HEK293 (cell line): ENCODE measurements at regions not wholly inside any gene's neighbourhood (a gene's known extent, or its start where the extent isn't known, plus 50 kb on each side); places are given as distances from the start of the nearest gene placed in this dataset.

ENCODE experiments used
- CTCF ChIA-PET: fragments of 350-600 bp; formaldehyde crosslinking; extraction: SDS; loops from one replicate; lab custom pipeline; 2021; ENCODE audit warnings: antibody characterized with exemption; lab: Yijun Ruan, JAX
- POLR2A ChIA-PET: fragments of 300-600 bp; formaldehyde crosslinking; extraction: SDS; loops from one replicate; lab custom pipeline; 2020; ENCODE audit warnings: antibody characterized with exemption, inconsistent platforms; lab: Yijun Ruan, JAX
- H3K27ac ChIP-seq: fragments of 200-500 bp; sonication (Bioruptor generic); 2 replicates; pipeline ENCODE4 v1.5.1; 2014; ENCODE audit warnings: low read depth, low read length, control low read depth, inconsistent platforms; ENCODE audit errors: extremely low read depth
- H3K36me3 ChIP-seq, 2 experiments: fragments of 200-500 bp in 1 of 2; sonication (Bioruptor generic) in 1 of 2; 1 replicate in 1 of 2; 2 replicates in 1 of 2; pipeline ENCODE4 v1.5.1; 2014 to 2017; ENCODE audit warnings: inconsistent platforms in 2 of 2, low read length in 2 of 2; ENCODE audit not compliant: control insufficient read depth in 2 of 2, insufficient read depth in 1 of 2
- H3K4me1 ChIP-seq: fragments of 200-500 bp; sonication (Bioruptor generic); 2 replicates; pipeline ENCODE4 v1.5.1; 2014; ENCODE audit warnings: mild to moderate bottlenecking, low read length, inconsistent platforms; ENCODE audit not compliant: control insufficient read depth, insufficient read depth
- H3K4me3 ChIP-seq: 2 replicates; pipeline ENCODE4 v1.5.1; 2011; ENCODE audit warnings: low read depth, mild to moderate bottlenecking, control low read depth, low read length, moderate library complexity
- H3K9me3 ChIP-seq: fragments of 200-500 bp; sonication (Bioruptor generic); 2 replicates; pipeline ENCODE4 v1.5.1; 2014; ENCODE audit warnings: low read depth, low read length, inconsistent platforms; ENCODE audit not compliant: control insufficient read depth, insufficient read depth
- KLF7 ChIP-seq: fragments of 450-650 bp; formaldehyde crosslinking; IDR thresholded peaks from 2 replicates; pipeline ENCODE4 v1.5.1; 2016; ENCODE audit warnings: missing biosample characterization, missing genetic modification characterization, borderline replicate concordance
- KLF8 ChIP-seq: fragments of 450-650 bp; formaldehyde crosslinking; IDR thresholded peaks from 2 replicates; pipeline ENCODE4 v1.5.1; 2016; ENCODE audit warnings: missing biosample characterization, missing genetic modification characterization
- OSR2 ChIP-seq: fragments of 450-650 bp; formaldehyde crosslinking; IDR thresholded peaks from 2 replicates; pipeline ENCODE4 v1.5.1; 2016; ENCODE audit warnings: missing biosample characterization, missing genetic modification characterization
- OVOL3 ChIP-seq: fragments of 450-650 bp; formaldehyde crosslinking; IDR thresholded peaks from 2 replicates; pipeline ENCODE4 v1.5.1; 2016; ENCODE audit warnings: missing biosample characterization, missing genetic modification characterization
- SP7 ChIP-seq: fragments of 450-650 bp; formaldehyde crosslinking; IDR thresholded peaks from 2 replicates; pipeline ENCODE4 v1.5.1; 2016; ENCODE audit warnings: missing biosample characterization, missing genetic modification characterization
- YY1 ChIP-seq: fragments of 450-650 bp; formaldehyde crosslinking; IDR thresholded peaks from 2 replicates; pipeline ENCODE4 v1.5.1; 2018; ENCODE audit warnings: missing biosample characterization, missing genetic modification characterization
- ZBTB8A ChIP-seq: fragments of 450-650 bp; formaldehyde crosslinking; IDR thresholded peaks from 2 replicates; pipeline ENCODE4 v1.5.1; 2016; ENCODE audit warnings: missing biosample characterization, missing genetic modification characterization
- ZNF274 ChIP-seq, 2 experiments: fragments of 200-500 bp in 1 of 2; fragments of 450-650 bp in 1 of 2; sonication (Bioruptor generic) in 1 of 2; formaldehyde crosslinking in 1 of 2; IDR thresholded peaks; 2 replicates each; pipeline versions ENCODE4 v1.5.1 to v1.6.1; 2014 to 2016; ENCODE audit warnings: borderline replicate concordance in 1 of 2, inconsistent platforms in 1 of 2, low read length in 1 of 2, missing biosample characterization in 1 of 2, missing genetic modification characterization in 1 of 2
- ZNF292 ChIP-seq: fragments of 450-650 bp; formaldehyde crosslinking; IDR thresholded peaks from 2 replicates; pipeline ENCODE4 v1.5.1; 2016; ENCODE audit warnings: low read depth, missing biosample characterization, missing genetic modification characterization, borderline replicate concordance
- ZNF366 ChIP-seq: fragments of 450-650 bp; formaldehyde crosslinking; conservative IDR thresholded peaks from 2 replicates; pipeline ENCODE4 v1.5.1; 2016; ENCODE audit warnings: missing biosample characterization, missing genetic modification characterization
- ZNF549 ChIP-seq: fragments of 450-650 bp; IDR thresholded peaks from 2 replicates; pipeline ENCODE4 v1.5.1; 2018; ENCODE audit warnings: missing biosample characterization, missing genetic modification characterization, mild to moderate bottlenecking, inconsistent platforms, moderate library complexity
- ZNF658 ChIP-seq: fragments of 450-650 bp; formaldehyde crosslinking; IDR thresholded peaks from 2 replicates; pipeline ENCODE4; 2016; ENCODE audit warnings: missing biosample characterization, missing genetic modification characterization
- ZNF677 ChIP-seq: fragments of 450-650 bp; IDR thresholded peaks from 2 replicates; pipeline ENCODE4 v1.5.0; 2018; ENCODE audit warnings: missing biosample characterization, mild to moderate bottlenecking, missing genetic modification characterization, moderate library complexity
- ZNF768 ChIP-seq: fragments of 450-650 bp; formaldehyde crosslinking; IDR thresholded peaks from 2 replicates; pipeline ENCODE4 v1.5.1; 2018; ENCODE audit warnings: missing biosample characterization, mild to moderate bottlenecking, missing genetic modification characterization
- ZNF785 ChIP-seq: fragments of 450-650 bp; formaldehyde crosslinking; IDR thresholded peaks from 2 replicates; pipeline ENCODE4 v1.5.1; 2016; ENCODE audit warnings: missing biosample characterization, missing genetic modification characterization
- ZNF837 ChIP-seq: fragments of 450-650 bp; formaldehyde crosslinking; IDR thresholded peaks from 2 replicates; pipeline ENCODE4 v1.5.1; 2016; ENCODE audit warnings: missing biosample characterization, missing genetic modification characterization
- TF ChIP-seq, protein P1 (sequence below): fragments of 450-650 bp; formaldehyde crosslinking; IDR thresholded peaks from 2 replicates; pipeline ENCODE4 v1.5.1; 2016; ENCODE audit warnings: missing biosample characterization, missing genetic modification characterization
- TF ChIP-seq, protein P2 (sequence below): fragments of 450-650 bp; formaldehyde crosslinking; IDR thresholded peaks from 2 replicates; pipeline ENCODE4 v1.5.1; 2016; ENCODE audit warnings: missing biosample characterization, missing genetic modification characterization
- TF ChIP-seq, protein P3 (sequence below): fragments of 450-650 bp; formaldehyde crosslinking; IDR thresholded peaks from 2 replicates; pipeline ENCODE4 v1.5.1; 2016; ENCODE audit warnings: missing biosample characterization, missing genetic modification characterization
- TF ChIP-seq, protein P4 (sequence below): fragments of 450-650 bp; formaldehyde crosslinking; IDR thresholded peaks from 2 replicates; pipeline ENCODE4 v1.5.1; 2016; ENCODE audit warnings: missing biosample characterization, missing genetic modification characterization
- TF ChIP-seq, protein P5 (sequence below): fragments of 450-650 bp; formaldehyde crosslinking; conservative IDR thresholded peaks from 2 replicates; pipeline ENCODE4 v1.5.1; 2016; ENCODE audit warnings: low read depth, missing biosample characterization, missing genetic modification characterization
- TF ChIP-seq, protein P6 (sequence below): fragments of 450-650 bp; formaldehyde crosslinking; IDR thresholded peaks from 2 replicates; pipeline ENCODE4 v1.5.1; 2016; ENCODE audit warnings: missing biosample characterization, missing genetic modification characterization

DNA sequence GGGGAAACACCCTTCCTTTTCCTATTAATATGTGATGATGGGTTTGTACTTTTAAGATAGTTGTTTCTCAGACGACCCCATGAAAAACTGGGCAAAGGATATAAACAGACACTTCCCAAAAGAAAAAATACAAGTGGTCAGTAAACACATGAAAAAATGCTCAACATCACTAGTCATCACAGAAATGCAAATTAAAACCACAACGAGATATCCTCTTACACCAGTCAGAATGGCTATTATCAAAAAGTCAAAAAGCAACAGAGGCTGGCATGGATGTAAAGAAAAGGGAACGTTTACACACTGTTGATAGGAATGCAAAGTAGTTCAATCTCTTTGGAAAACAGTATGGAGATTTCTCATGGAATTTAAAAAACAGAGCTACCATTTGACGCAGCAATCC lies 111.4 kb upstream of the ZEB1 start:
- Histone ChIP-seq H3K4me3 (no peak overlapping the region), H3K9me3 (no peaks in the 10 kb centered on the region), H3K36me3 (no peaks in the 10 kb centered on the region), H3K4me1 (no peaks in the 10 kb centered on the region), H3K27ac (no peak overlapping the region)
- TF ChIP-seq ZBTB8A (no peak), ZNF292 (tag by site-specific recombination) (no peak), ZNF549 (tag by site-specific recombination) (no peak), KLF8 (tag by site-specific recombination) (no peak), ZNF768 (tag by site-specific recombination) (no peak), ZNF677 (tag by site-specific recombination) (no peak), ZNF366 (tag by site-specific recombination) (no peak)
- TF ChIP-seq, protein P1, sequence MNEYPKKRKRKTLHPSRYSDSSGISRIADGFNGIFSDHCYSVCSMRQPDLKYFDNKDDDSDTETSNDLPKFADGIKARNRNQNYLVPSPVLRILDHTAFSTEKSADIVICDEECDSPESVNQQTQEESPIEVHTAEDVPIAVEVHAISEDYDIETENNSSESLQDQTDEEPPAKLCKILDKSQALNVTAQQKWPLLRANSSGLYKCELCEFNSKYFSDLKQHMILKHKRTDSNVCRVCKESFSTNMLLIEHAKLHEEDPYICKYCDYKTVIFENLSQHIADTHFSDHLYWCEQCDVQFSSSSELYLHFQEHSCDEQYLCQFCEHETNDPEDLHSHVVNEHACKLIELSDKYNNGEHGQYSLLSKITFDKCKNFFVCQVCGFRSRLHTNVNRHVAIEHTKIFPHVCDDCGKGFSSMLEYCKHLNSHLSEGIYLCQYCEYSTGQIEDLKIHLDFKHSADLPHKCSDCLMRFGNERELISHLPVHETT (tag by site-specific recombination): no peak
- ChIA-PET CTCF (no interaction called here), POLR2A (no interaction called here)

DNA sequence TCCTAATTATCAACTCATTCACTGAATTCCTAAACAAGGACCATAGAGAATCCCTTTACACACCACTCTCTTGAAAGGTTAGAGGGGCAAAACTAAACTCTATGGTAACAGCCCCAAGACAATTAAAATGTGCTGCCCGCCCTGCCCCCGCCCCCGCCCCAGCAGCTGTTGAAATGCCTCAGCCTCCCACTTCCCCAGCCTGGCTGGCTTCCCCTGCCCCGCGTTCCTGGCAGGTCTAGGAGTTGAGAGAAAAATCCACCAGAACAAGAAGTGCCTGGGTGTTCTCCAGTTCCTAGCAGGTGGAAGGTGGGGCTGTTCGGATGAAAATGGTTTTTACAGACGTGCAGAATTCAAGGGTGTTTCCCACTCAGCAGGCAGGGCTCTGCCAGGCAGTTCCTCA lies 109.5 kb upstream of the ZEB1 start:
- H3K36me3 ChIP-seq: no peaks in the 10 kb centered on the region

More for the DNA sequence above, 109.5 kb upstream of the ZEB1 start:
- H3K9me3 ChIP-seq: no peaks in the 10 kb centered on the region
- H3K4me3 ChIP-seq: no peak overlapping the region
- no peaks in the 10 kb centered on the region for H3K4me1 ChIP-seq
- ChIA-PET CTCF (no interaction called here), POLR2A (no interaction called here)
- H3K27ac ChIP-seq: no peak overlapping the region
- TF ChIP-seq, protein P2, sequence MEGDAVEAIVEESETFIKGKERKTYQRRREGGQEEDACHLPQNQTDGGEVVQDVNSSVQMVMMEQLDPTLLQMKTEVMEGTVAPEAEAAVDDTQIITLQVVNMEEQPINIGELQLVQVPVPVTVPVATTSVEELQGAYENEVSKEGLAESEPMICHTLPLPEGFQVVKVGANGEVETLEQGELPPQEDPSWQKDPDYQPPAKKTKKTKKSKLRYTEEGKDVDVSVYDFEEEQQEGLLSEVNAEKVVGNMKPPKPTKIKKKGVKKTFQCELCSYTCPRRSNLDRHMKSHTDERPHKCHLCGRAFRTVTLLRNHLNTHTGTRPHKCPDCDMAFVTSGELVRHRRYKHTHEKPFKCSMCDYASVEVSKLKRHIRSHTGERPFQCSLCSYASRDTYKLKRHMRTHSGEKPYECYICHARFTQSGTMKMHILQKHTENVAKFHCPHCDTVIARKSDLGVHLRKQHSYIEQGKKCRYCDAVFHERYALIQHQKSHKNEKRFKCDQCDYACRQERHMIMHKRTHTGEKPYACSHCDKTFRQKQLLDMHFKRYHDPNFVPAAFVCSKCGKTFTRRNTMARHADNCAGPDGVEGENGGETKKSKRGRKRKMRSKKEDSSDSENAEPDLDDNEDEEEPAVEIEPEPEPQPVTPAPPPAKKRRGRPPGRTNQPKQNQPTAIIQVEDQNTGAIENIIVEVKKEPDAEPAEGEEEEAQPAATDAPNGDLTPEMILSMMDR (tag by site-specific recombination): no peak
- TF ChIP-seq OSR2 (tag by site-specific recombination) (no peak), ZNF785 (tag by site-specific recombination) (no peak), ZNF274 (IDR thresholded peaks at IDR 0.05; ENCODE audit: low read length) (no peak), ZNF274 (tag by site-specific recombination; IDR thresholded peaks at IDR 0.05; ENCODE audit: borderline replicate concordance) (no peak), OVOL3 (tag by site-specific recombination) (no peak), ZNF837 (tag by site-specific recombination) (no peak), YY1 (tag by site-specific recombination) (no peak), ZNF658 (tag by site-specific recombination) (no peak), KLF7 (tag by site-specific recombination) (no peak), SP7 (tag by site-specific recombination) (no peak)
- TF ChIP-seq, protein P3, sequence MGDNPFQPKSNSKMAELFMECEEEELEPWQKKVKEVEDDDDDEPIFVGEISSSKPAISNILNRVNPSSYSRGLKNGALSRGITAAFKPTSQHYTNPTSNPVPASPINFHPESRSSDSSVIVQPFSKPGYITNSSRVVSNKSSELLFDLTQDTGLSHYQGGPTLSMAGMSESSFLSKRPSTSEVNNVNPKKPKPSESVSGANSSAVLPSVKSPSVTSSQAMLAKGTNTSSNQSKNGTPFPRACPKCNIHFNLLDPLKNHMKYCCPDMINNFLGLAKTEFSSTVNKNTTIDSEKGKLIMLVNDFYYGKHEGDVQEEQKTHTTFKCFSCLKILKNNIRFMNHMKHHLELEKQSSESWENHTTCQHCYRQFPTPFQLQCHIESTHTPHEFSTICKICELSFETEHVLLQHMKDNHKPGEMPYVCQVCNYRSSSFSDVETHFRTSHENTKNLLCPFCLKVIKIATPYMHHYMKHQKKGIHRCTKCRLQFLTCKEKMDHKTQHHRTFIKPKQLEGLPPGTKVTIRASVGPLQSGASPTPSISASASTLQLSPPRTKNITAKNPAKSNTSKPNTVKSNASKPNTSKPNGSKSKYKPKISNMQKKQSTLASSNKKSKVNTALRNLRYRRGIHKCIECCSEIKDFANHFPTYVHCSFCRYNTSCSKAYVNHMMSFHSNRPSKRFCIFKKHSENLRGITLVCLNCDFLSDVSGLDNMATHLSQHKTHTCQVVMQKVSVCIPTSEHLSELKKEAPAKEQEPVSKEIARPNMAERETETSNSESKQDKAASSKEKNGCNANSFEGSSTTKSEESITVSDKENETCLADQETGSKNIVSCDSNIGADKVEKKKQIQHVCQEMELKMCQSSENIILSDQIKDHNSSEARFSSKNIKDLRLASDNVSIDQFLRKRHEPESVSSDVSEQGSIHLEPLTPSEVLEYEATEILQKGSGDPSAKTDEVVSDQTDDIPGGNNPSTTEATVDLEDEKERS (tag by site-specific recombination): no peak
- TF ChIP-seq, protein P4, sequence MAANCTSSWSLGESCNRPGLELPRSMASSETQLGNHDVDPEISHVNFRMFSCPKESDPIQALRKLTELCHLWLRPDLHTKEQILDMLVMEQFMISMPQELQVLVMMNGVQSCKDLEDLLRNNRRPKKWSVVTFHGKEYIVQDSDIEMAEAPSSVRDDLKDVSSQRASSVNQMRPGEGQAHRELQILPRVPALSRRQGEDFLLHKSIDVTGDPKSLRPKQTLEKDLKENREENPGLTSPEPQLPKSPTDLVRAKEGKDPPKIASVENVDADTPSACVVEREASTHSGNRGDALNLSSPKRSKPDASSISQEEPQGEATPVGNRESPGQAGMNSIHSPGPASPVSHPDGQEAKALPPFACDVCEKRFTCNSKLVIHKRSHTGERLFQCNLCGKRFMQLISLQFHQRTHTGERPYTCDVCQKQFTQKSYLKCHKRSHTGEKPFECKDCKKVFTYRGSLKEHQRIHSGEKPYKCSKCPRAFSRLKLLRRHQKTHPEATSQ (tag by site-specific recombination): no peak
- TF ChIP-seq, protein P5, sequence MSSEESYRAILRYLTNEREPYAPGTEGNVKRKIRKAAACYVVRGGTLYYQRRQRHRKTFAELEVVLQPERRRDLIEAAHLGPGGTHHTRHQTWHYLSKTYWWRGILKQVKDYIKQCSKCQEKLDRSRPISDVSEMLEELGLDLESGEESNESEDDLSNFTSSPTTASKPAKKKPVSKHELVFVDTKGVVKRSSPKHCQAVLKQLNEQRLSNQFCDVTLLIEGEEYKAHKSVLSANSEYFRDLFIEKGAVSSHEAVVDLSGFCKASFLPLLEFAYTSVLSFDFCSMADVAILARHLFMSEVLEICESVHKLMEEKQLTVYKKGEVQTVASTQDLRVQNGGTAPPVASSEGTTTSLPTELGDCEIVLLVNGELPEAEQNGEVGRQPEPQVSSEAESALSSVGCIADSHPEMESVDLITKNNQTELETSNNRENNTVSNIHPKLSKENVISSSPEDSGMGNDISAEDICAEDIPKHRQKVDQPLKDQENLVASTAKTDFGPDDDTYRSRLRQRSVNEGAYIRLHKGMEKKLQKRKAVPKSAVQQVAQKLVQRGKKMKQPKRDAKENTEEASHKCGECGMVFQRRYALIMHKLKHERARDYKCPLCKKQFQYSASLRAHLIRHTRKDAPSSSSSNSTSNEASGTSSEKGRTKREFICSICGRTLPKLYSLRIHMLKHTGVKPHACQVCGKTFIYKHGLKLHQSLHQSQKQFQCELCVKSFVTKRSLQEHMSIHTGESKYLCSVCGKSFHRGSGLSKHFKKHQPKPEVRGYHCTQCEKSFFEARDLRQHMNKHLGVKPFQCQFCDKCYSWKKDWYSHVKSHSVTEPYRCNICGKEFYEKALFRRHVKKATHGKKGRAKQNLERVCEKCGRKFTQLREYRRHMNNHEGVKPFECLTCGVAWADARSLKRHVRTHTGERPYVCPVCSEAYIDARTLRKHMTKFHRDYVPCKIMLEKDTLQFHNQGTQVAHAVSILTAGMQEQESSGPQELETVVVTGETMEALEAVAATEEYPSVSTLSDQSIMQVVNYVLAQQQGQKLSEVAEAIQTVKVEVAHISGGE (tag by site-specific recombination): no peak
- TF ChIP-seq, protein P6, sequence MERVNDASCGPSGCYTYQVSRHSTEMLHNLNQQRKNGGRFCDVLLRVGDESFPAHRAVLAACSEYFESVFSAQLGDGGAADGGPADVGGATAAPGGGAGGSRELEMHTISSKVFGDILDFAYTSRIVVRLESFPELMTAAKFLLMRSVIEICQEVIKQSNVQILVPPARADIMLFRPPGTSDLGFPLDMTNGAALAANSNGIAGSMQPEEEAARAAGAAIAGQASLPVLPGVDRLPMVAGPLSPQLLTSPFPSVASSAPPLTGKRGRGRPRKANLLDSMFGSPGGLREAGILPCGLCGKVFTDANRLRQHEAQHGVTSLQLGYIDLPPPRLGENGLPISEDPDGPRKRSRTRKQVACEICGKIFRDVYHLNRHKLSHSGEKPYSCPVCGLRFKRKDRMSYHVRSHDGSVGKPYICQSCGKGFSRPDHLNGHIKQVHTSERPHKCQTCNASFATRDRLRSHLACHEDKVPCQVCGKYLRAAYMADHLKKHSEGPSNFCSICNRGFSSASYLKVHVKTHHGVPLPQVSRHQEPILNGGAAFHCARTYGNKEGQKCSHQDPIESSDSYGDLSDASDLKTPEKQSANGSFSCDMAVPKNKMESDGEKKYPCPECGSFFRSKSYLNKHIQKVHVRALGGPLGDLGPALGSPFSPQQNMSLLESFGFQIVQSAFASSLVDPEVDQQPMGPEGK: no peak
